Epithelial cell of proximal tubule (primary cell): ENCODE measurements at regions not wholly inside any gene's neighbourhood (a gene's known extent, or its start where the extent isn't known, plus 50 kb on each side); places are given as distances from the start of the nearest gene placed in this dataset.

ENCODE experiments used
- DNase-seq: peaks from one replicate; pipeline ENCODE4 v3.0.0-alpha.2; 2011; ENCODE audit warnings: low read depth
- H3K4me3 ChIP-seq: 2 replicates; pipeline ENCODE4 v1.5.1; 2011; ENCODE audit warnings: low read depth, mild to moderate bottlenecking, low read length
- CTCF ChIP-seq: conservative IDR thresholded peaks from 2 replicates; pipeline ENCODE4 v1.5.1; 2012; ENCODE audit warnings: low read depth, mild to moderate bottlenecking, low read length

DNA sequence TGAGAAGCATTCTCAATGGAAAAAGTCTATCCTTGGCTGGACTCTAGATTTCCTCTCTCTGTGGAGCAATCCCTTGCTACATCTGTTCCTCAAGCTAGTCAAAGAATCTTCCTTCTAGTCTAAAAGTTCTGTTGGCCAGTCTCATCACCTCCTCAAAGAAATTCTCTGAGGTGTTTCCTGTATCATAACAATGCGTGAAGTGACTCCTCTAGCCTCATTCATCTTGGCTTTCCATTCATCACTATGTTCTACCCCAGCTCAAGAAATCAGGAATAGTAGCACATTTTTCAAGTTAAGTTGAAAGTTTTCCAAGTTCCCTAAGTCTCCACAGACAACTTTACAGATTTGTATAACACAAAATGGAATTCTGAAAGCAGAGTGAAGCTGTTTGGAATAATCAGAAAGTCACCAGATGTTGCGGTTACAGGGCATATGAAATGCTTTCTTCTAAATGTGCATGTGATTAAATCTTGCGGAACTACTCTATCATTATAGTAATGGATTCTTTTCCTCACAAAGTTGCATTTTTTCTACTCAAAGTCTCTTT lies 176.6 kb upstream of the FREM1 start:
- no peak for DNase-seq
- TF ChIP-seq CTCF = no peak
- no peak overlapping the region for H3K4me3 ChIP-seq

GRCh38 chr9:15086156-15086763 lies 176.0 kb upstream of the FREM1 start:
- DNase-seq = no peak
- TF ChIP-seq CTCF = no peak
- no peak overlapping the region for H3K4me3 ChIP-seq

GRCh38 chr9:15081021-15081753 lies 171.0 kb upstream of the FREM1 start:
- H3K4me3 ChIP-seq = no peak overlapping the region

DNA sequence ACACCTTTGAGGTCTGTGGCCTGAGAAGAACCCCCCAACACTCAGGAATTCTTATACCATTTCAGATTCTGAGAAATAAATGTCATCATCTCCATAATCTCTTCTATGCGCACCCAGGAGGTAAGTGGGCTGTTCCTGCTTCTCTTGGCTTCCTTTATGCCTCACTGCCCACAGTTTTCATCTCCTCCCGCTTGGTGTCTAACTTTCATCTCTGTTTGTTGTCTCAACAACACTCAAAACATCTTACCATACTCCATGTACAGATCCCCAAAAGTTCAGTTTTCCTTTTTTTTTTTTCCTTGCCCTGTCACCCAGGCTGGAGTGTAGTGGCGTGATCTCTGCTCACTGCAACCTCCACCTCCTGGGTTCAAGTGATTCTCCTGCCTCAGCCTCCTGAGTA lies 170.2 kb upstream of the FREM1 start:
- no peak for TF ChIP-seq CTCF
- H3K4me3 ChIP-seq = no peak overlapping the region
- DNase-seq = no peak

More at GRCh38 chr9:15081021-15081753, 171.0 kb upstream of the FREM1 start:
- no peak for TF ChIP-seq CTCF
- DNase-seq = no peak

GRCh38 chr9:15079989-15080388 lies 169.8 kb upstream of the FREM1 start:
- no peak overlapping the region for H3K4me3 ChIP-seq
- no peak for TF ChIP-seq CTCF

GRCh38 chr9:15077946-15078729 lies 167.9 kb upstream of the FREM1 start:
- DNase-seq = no peak
- TF ChIP-seq CTCF = no peak
- no peak overlapping the region for H3K4me3 ChIP-seq

More at GRCh38 chr9:15079989-15080388, 169.8 kb upstream of the FREM1 start:
- no peak for DNase-seq
